GM18507 (cell line): ENCODE measurements at regions not wholly inside any gene's neighbourhood (a gene's known extent, or its start where the extent isn't known, plus 50 kb on each side); places are given as distances from the start of the nearest gene placed in this dataset.

Experiments used
- DNase-seq: peaks from one replicate; pipeline ENCODE4 v3.0.0; 2011; ENCODE audit warnings: low read depth; ENCODE audit not compliant: insufficient read length; ENCODE audit errors: extremely low spot score
- FAIRE-seq: peaks from 2 replicates; lab custom pipeline; 2011; peaks lifted over from hg19 to GRCh38; lab: Jason Lieb, UNC

DNA sequence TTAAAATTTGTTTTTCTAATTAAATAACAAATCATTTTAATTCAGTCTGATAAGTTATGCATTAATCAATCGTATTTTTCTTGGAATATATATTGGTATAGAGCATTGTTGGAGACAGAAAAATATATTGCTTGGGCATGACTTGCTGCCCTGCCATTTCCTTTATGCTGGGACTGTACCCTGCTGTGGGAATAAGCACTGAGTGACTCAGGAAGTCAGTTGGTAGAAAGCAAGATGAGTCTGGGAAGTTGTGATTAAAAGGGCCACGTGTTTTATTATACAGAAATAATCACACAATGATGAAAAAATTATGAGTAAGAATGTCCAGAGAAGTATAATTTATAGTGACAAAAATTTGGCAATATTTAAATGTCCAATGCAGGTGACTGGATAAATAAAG, 139.5 kb downstream of the KIF18A start:
- DNase-seq (no peak), FAIRE-seq (no peak)

DNA sequence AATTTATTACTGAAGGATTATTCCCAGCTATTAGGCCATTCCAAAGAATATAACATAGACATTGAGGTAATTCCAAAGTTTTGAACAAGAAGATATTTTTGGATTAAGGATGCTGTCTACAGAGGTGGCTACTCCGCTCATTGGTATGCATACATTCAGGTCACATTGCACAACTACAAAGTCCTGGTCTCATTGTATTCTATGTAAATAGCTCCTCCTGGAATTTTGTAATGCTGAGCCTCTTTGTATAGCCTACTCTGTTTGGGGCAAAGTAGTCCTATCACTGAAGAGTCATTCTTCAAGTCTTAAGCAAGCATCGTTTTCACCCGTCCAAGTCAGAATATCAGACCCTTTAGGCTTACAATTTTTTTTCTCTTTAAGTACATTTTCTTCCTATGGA, 142.4 kb downstream of the KIF18A start:
- FAIRE-seq (no peak), DNase-seq (no peak)

DNA sequence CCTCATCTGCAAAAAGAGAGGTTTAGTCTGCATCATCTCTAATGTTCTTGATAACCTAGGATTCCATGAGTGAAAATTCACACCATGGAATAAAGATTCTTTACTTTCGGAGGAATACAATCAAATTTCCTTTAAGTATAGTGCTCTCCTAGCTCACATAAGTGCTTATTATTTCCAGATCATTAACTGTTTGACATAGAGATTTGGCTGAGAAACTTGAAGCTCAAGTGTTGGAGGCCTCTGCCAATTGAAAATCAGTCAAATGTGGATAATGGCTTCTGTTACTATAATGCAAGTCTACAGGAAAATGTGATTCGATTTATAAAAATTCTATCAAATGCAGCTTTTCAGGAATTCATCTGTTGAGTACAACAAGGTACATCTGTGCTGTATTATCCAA, 144.6 kb downstream of the KIF18A start:
- DNase-seq (no peak), FAIRE-seq (no peak)

DNA sequence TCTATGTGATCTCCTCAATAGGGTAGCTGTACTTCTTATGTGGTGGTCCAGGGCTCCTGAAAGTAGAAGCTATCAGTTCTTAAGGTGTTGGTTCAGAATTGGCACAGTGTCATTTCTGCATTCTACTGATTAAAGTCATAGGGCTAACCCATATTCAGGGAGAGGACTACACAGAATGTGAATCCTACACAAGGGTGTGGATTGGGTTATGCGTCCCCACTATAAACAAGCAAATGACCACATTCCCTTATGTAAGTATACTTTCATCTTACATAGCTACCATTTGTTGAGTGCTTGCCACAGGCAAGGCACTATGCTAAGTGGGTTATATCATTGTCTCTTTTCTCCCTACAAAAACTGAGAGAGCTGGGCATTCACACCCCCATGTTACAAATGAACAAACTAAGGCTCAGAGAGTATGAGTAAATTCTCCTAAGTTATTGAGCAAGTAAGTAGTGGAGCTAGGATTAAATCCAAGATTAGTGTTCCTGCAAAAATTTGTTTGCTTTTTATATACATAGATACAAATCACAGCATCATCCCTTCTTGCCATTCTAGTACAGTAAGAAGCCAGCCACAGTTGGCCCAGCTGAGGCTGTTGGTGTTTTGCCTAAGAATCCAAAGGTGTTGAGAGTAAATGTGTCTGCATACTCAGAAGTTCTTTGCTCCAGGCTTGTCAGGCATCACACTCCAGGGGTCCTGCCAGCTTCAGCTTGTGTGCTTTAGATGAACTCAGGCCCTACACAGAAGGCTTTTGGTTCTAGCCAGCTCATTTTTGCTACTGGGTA, 157.8 kb downstream of the KIF18A start:
- FAIRE-seq (no peak), DNase-seq (no peak)

DNA sequence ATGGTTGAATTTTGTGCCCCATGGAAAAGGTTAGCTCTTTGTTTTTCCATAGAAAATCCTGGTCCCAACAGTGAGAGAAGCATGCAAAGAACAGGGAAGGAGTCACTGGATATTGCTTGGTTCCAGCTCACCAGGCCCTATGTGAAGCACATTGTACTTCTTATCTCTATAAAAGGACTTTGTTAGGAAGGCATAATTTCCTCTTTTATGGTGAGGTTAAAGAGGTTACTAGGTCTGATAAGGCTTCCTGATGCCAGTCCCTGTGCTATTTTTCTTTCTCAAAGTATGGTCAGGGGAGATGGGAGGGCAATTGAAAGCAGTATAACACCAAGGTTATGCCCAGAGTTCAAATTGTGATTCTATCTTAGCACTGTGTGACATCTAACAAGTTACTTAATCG, 162.6 kb downstream of the KIF18A start:
- DNase-seq: no peak
- no peak for FAIRE-seq

DNA sequence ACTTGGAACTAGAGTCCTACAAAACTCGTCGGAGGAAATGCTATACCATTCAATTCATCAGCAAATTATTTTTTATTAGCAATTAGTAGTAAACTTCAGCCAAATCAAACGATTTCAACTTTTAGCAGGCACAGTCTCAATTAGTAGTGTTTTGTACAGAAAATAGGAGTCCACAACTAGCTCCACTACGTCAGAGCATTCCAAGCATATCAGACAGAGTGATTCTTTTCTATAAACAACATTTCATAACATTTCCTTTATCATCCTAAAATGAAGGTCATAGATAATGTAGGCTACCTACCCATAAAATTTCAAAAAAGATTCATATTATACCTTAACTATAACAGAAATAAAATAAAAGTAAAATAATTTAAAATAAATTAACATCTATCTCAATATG, 169.9 kb downstream of the KIF18A start:
- no peak for DNase-seq
- FAIRE-seq: no peak

DNA sequence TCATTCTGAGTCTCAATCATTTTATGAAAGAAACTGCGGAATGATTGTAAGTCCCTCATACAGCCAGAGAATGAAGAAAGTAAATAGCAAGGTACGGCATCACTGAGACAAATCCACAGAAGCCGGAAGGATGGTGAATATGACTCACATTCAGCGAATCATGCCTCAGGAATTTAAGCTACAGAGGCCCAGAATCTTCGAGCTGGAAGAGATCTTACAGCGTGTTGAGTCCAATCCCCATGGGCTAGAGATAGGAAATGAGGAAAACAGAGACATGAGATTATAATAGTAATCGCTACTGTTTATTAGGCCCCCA, 173.2 kb downstream of the KIF18A start:
- no peak for DNase-seq
- no peak for FAIRE-seq

DNA sequence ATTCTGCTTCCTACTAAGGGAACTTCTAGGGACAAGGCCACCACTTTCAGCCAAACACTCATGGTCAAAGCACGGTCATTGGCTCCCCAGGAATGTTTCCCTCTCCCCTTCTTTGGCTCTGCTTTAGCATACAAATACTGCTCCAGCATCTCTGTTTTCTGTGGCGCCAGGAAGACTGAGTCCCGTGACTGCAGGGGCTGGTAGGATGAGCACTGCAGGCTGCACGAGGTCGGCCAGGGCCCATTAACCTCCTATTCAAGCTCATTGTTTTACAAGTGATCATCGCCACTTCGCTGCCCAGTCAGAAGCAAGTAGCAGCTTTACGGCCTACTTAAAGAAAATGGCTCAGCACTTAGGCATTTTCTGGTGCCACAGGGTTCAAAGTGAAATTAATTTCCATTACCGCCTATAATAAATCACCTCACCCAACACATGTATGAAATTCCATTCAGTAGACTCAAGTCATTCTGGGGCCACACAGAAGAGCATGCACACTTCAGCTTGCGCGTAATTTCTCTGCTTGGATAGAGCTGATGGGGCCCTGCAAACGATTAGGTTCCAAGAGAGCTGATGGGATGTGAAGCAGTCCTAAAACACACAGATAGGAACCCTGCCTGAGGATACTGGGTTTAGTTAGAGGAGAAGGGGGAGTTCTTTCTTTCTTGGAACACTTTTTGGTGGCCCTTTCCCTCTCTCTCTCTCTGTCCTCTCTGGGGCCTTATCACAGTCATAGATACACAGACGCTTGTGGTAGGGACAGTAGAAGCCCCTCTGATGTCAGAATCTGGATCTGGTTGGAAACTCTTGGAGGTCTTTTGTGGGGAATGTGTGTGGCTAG, 173.7 kb downstream of the KIF18A start:
- FAIRE-seq (no peak), DNase-seq (no peak)

DNA sequence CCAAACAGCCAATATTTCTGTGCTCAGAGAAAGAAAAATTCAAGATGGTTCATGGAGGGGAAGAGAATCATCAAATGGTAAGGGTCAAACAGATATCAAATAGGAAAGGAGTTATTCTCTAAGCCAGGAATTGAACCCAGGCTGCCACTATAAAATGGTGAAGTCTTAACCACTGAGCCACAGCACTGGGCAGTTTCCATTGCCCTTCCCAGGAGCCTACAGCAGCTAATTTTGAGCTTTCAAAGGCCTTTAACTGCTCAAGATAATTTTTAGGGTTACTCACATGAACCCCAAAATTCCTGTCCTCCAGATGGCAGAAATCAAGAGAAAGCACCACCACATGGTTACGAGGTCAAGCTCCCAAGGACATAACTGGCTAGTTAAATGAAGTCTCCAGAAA, 176.2 kb downstream of the KIF18A start:
- no peak for DNase-seq
- FAIRE-seq: no peak

DNA sequence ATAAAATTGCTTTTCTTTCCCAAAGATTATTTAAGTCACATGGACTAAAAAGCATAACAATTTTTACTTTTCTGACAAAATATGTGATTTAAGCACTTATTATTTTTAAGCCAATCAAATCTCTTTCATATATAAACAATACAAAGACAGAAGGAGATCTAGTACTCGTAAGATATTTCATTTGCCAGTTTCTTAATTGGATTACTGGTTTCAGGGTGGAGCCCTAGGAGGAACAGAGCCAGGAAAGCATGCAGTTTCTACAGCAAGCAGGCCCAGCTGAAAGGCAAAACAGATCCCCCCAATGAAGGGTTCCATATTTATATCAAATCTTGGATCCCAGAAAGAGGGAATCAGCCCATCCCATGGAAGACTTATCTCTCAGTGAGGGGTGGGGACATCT, 177.0 kb downstream of the KIF18A start:
- no peak for DNase-seq
- no peak for FAIRE-seq

DNA sequence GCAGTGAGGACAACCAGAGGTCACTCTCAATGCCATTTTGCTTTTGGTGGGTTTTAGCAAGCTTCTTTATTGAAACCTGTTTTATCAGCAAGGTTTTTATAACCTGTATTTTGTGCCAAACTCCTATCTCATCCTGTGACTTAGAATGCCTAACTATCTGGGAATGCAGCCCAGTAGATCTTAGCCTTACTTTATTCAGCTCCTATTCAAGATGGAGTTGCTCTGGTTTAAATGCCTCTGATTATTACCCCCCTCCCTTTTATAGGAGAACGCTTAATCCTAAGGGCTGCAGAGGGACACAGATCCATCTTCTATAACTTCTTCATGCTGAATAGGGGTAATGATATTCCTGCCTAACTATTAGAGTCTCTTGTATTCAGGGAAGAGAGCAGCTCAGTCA, 179.1 kb downstream of the KIF18A start:
- FAIRE-seq (no peak), DNase-seq (no peak)

DNA sequence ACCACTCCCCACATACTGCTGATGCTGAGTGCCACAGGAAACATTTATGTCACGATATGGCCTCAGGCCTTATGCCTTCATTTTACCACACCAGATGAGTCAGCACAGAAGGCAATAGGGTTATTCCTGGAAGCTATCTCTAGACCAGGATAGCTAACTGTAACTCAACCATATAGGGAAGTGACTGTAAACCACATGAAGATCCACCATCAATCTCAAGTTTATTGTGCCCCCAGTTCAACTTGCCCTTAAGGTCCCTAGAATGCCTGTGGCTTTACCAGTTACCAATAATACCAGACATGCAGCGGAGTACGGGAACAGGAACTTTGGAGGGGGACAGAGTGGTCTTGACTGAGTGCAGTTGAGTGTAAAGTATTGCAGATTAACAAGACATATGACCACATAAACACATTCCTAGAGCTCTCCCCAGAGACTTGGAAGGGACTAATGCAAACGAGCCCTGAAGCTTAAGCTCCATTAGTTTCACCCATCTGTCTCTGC, 180.9 kb downstream of the KIF18A start:
- no peak for FAIRE-seq
- DNase-seq: no peak

DNA sequence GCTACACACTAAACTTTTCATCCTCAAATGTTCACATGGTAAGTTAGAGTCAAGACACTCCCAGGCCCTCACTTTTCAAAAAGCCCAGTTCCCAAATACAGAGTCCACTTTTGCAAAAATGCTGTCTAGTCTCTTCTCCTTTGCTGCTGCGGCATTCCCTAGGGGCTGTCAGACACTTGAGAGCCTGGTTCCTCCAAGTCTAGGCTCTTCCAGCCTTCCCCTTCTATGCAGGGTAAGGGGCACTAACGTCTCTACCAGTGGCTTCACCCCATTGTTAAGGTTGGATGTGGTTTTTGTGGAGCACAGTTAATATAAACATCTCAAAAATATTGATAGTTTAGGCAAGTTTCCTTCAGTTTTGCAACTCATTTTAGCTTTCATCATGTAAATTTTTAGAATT, 181.5 kb downstream of the KIF18A start:
- no peak for FAIRE-seq
- no peak for DNase-seq

DNA sequence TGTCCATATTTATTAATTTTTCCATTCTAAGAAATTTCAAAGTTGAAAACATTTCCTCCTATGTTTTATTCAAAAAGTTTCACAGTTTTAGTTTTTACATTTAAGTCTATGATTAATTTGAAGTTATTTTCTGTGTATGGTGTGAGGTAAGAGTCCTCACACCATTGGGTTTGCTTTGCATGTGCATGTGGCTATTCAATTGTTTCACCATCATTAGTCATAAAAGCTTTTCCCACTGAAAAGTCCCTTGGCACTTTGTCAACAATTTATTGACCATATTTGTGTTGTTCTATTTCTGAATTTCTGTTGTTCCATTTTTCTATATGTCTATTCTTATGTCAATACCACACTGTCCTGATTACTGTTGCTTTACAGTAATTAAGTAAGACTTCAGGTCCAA, 186.5 kb downstream of the KIF18A start:
- FAIRE-seq: no peak
- DNase-seq: no peak

DNA sequence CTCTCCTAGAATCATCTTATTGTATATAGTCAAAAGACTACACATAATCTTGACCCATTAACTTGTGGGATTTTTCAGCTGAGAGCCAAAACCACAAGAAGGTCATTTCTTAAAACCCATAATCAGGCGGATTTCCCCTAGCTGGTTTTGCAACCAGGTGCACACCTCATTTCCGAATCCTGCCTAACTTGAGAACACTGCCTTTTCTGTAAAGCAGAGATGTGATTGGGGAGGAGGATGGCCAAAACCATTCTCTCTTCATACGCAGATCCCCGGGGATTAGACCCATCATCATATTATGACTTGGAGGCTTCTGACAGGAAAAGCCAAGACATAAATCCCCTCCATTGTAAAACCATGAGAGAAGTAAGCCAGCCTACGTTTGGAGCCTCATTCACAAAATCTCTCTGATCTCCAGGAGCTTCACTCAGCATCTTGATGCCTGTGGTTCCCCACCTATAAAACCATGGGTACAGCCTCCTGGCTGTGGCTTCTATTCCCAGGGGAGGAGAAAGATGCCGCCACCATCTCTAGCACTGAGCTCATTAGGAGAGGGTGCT, 191.3 kb downstream of the KIF18A start:
- DNase-seq (peak; percentile 17), FAIRE-seq (peak; percentile 96)

DNA sequence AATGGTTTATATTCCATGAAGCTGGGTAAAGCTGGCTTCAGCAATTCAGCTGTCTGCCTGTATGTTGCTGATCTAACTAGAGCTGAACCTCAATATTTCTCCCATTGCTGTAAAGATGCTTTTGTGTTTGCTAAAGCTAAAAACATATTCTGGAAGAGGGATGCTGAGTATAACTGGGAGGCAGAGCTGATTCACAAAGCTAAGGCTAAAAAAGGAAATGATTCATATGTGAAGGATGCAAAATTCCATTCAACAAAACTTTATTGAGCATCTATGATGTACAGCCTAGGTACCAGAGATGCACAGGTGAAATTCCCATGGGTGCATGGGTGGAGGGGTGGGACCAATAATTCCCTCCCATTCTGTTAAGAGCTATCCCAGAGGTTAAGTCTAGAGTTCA, 193.9 kb downstream of the KIF18A start:
- DNase-seq: no peak
- FAIRE-seq: no peak

DNA sequence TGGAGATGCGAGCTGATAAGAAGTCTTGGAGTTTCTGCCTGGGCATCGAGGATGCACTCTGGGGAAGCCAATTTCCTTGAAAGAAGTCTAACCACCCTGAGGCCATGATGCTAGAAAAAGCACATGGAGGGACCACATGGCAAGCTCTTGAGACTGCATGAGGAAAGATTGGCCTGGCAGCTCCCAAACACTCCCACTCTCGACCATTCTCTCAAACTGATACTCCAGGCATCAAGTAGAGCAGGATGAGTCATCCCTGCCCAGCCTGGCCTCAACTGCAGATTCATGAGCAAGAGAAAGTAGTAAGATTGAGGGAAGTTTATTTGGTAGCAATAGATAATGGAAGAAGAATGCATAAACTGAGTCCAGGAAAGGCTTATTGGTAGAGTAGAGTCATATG, 194.3 kb downstream of the KIF18A start:
- FAIRE-seq (peak; percentile 12), DNase-seq (no peak)

DNA sequence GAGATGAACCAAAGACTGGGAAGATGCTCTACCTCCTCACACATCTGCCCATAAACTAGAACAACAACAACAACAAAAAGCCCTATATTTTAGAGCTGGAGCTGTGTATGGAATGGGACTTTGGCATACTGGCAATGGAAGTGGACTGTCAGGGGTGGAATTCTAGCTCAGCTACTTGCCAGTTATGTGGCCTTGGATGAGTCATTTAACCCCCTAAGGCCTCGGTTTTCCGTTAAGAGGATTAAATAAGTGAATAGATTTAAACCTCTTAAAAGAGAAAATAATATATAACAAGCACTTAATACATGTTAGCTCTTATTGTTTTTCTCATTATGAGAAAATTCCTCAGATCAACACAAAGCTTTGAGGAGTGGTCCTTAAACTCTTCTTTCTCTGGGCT, 195.0 kb downstream of the KIF18A start:
- FAIRE-seq (no peak), DNase-seq (no peak)

DNA sequence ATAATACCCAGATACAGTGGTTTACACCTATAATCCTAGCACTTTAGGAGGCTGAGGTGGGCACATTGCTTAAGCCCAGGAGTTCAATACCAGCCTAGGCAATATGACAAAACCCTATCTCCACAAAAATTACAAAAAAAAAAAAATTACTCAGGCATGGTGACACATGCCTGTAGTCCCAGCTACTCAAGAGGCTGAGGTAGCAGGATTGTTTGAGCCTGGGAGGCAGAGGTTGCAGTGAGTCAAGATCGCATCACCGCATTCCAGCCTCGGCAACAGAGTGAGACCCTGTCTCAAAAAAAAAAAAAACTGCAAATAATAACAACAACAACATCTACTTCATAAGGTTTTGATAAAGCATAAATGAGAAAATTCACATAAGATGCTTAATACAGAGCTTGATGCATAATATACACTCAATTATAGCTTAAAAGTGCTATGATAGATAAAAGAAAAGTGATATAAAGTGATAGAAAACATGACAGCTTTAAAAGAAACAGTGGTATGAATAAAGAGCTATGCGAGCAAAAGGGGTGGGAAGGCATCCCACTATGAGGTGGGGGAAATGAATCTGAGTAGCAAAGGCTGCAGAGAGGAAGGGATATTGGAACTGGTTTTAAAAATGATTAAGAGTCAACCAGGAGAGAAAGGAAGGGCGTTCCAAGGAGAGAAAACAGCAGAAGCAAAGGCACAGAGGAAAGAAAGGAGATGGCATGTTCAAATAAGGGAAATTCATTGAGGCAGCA, 197.6 kb downstream of the KIF18A start:
- no peak for DNase-seq
- no peak for FAIRE-seq

DNA sequence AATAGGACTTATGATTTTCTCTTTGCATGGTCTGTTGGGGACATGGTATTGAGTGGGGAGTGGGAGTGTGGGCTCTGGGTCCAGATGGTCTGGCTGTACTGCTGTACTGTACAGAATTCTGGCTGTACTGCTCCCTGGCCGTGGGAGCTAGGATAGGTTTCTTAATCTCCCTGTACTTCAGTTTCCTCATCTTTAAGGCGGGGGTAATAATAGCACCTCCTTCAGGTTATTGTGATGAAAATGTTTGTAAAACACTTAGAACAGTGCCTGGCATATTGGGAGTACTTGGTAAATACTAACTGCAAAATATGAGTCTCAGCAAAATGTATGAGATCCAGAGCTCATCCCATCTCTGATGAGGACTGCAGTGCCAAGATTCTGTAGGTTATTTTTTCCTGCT, 198.6 kb downstream of the KIF18A start:
- FAIRE-seq: no peak
- no peak for DNase-seq
